ENCODE measurements at regions not wholly inside any gene's neighbourhood (a gene's known extent, or its start where the extent isn't known, plus 50 kb on each side); places are given as distances from the start of the nearest gene placed in this dataset.

DNA sequence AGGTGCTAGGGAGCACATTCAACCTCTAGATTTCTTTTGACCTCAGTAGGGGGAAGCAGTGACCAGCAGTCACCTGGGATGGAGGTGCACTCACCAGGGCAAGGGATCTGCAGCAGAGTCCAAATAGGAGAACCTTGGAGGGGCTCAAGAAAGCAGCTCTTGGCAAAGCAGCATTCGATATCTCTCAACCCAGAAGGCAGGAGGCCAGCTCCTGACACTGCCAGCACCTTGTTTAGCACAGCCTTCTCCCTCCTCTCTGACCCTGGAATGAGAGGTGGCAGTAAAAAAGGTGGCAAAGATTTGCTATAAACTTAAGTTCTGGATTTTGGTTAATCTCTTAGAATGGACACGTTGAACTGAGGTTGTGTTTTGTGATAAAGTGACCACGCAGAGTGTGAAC lies 107.9 kb downstream of the AQP9 start:
- TF ChIP-seq EP300 (IDR thresholded peaks at IDR 0.05; ENCODE audit: low read depth in 2 of 2, low read length in 2 of 2) (no peak), EP300 (CRISPR knock-in tag; IDR thresholded peaks at IDR 0.05; ENCODE audit: borderline replicate concordance) (no peak), SATB2 (CRISPR knock-in tag; IDR thresholded peaks at IDR 0.05) (no peak), NAIF1 (CRISPR knock-in tag; IDR thresholded peaks at IDR 0.05; ENCODE audit: borderline replicate concordance) (no peak), FOXM1 (CRISPR knock-in tag; IDR thresholded peaks at IDR 0.05) (no peak), GABPA (IDR thresholded peaks at IDR 0.05; ENCODE audit: low read depth, low read length) (no peak), GABPA (CRISPR knock-in tag; IDR thresholded peaks at IDR 0.05; ENCODE audit: low read depth) (no peak), CBX5 (CRISPR knock-in tag; IDR thresholded peaks at IDR 0.05; ENCODE audit: borderline replicate concordance) (no peak), TAF1 (CRISPR knock-in tag; IDR thresholded peaks at IDR 0.05) (no peak), HNF4A (CRISPR knock-in tag; IDR thresholded peaks at IDR 0.05) (no peak), CTCF (CRISPR knock-in tag; IDR thresholded peaks at IDR 0.05) (0 out of 2 replicates have a peak, but pooled peaks have one; percentile 16), ZNF878 (CRISPR knock-in tag; IDR thresholded peaks at IDR 0.05) (no peak), NFIC (IDR thresholded peaks at IDR 0.05; ENCODE audit: low read length) (no peak), AGO1 (IDR thresholded peaks at IDR 0.05; ENCODE audit: low read depth, low read length, poor library complexity, severe bottlenecking) (no peak)
- TF ChIP-seq, protein P1, sequence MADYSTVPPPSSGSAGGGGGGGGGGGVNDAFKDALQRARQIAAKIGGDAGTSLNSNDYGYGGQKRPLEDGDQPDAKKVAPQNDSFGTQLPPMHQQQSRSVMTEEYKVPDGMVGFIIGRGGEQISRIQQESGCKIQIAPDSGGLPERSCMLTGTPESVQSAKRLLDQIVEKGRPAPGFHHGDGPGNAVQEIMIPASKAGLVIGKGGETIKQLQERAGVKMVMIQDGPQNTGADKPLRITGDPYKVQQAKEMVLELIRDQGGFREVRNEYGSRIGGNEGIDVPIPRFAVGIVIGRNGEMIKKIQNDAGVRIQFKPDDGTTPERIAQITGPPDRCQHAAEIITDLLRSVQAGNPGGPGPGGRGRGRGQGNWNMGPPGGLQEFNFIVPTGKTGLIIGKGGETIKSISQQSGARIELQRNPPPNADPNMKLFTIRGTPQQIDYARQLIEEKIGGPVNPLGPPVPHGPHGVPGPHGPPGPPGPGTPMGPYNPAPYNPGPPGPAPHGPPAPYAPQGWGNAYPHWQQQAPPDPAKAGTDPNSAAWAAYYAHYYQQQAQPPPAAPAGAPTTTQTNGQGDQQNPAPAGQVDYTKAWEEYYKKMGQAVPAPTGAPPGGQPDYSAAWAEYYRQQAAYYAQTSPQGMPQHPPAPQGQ (CRISPR knock-in tag; IDR thresholded peaks at IDR 0.05; ENCODE audit: borderline replicate concordance): no peak
